Fibroblast of skin of right biceps (primary cell): ENCODE measurements at regions not wholly inside any gene's neighbourhood (a gene's known extent, or its start where the extent isn't known, plus 50 kb on each side); places are given as distances from the start of the nearest gene placed in this dataset.

Experiments
- DNase-seq: peaks from one replicate; pipeline ENCODE4 v3.0.0-alpha.2; 2013

- no peak for DNase-seq
Observed at GRCh38 chr1:239263801-239264200, 122.6 kb upstream of the CHRM3 start.

- no peak for DNase-seq
Observed at GRCh38 chr1:239262538-239262937, 123.8 kb upstream of the CHRM3 start.

- no peak for DNase-seq
Observed at GRCh38 chr1:239261521-239261920, 124.8 kb upstream of the CHRM3 start.

GRCh38 chr1:239260842-239261241 is 125.5 kb upstream of the CHRM3 start:
- DNase-seq, result no peak

GRCh38 chr1:239255628-239256160 is 130.7 kb upstream of the CHRM3 start:
- no peak for DNase-seq

GRCh38 chr1:239254999-239255398 is 131.4 kb upstream of the CHRM3 start:
- no peak for DNase-seq

GRCh38 chr1:239253032-239253431 is 133.3 kb upstream of the CHRM3 start:
- no peak for DNase-seq

GRCh38 chr1:239250353-239251035 is 135.9 kb upstream of the CHRM3 start:
- no peak for DNase-seq

- no peak for DNase-seq
Observed at GRCh38 chr1:239247285-239247684, 139.1 kb upstream of the CHRM3 start.

GRCh38 chr1:239244084-239244483 is 142.3 kb upstream of the CHRM3 start:
- DNase-seq, result no peak

- no peak for DNase-seq
Observed at GRCh38 chr1:239243006-239243405, 143.4 kb upstream of the CHRM3 start.

- no peak for DNase-seq
Observed at GRCh38 chr1:239242404-239242803, 144.0 kb upstream of the CHRM3 start.

- DNase-seq, result no peak
Observed at GRCh38 chr1:239240736-239241135, 145.6 kb upstream of the CHRM3 start.

GRCh38 chr1:239239529-239239928 is 146.8 kb upstream of the CHRM3 start:
- no peak for DNase-seq

- no peak for DNase-seq
Observed at GRCh38 chr1:239237912-239238311, 148.5 kb upstream of the CHRM3 start.

- DNase-seq, result no peak
Observed at GRCh38 chr1:239233626-239234025, 152.7 kb upstream of the CHRM3 start.

- DNase-seq, result no peak
Observed at GRCh38 chr1:239232921-239233320, 153.4 kb upstream of the CHRM3 start.

- no peak for DNase-seq
Observed at GRCh38 chr1:239228451-239228850, 157.9 kb upstream of the CHRM3 start.

GRCh38 chr1:239225396-239225795 is 161.0 kb upstream of the CHRM3 start:
- no peak for DNase-seq

- no peak for DNase-seq
Observed at GRCh38 chr1:239224100-239224499, 162.3 kb upstream of the CHRM3 start.

- DNase-seq, result no peak
Observed at GRCh38 chr1:239222999-239223398, 163.4 kb upstream of the CHRM3 start.

GRCh38 chr1:239221656-239222055 is 164.7 kb upstream of the CHRM3 start:
- DNase-seq, result no peak

- DNase-seq, result no peak
Observed at GRCh38 chr1:239219679-239220078, 166.7 kb upstream of the CHRM3 start.

GRCh38 chr1:239218301-239218700 is 168.1 kb upstream of the CHRM3 start:
- no peak for DNase-seq

GRCh38 chr1:239212811-239213220 is 173.6 kb upstream of the CHRM3 start:
- no peak for DNase-seq
